GM12873 (cell line): ENCODE measurements at regions not wholly inside any gene's neighbourhood (a gene's known extent, or its start where the extent isn't known, plus 50 kb on each side); places are given as distances from the start of the nearest gene placed in this dataset.

Experiments
- CTCF ChIP-seq: IDR thresholded peaks from 2 replicates; pipeline ENCODE4 v1.5.1; 2012; ENCODE audit warnings: low read depth, mild to moderate bottlenecking, moderate library complexity, low read length, control low read depth; ENCODE audit not compliant: insufficient read depth; ENCODE audit errors: missing control alignments

- no peak for TF ChIP-seq CTCF
Measured at GRCh38 chr11:69893631-69894030, 74.4 kb upstream of the FGF3 start.

- TF ChIP-seq CTCF: no peak
Measured at GRCh38 chr11:69894181-69894611, 75.0 kb upstream of the FGF3 start.

GRCh38 chr11:69894648-69895047 lies 75.4 kb upstream of the FGF3 start:
- no peak for TF ChIP-seq CTCF

- no peak for TF ChIP-seq CTCF
Measured at GRCh38 chr11:69896250-69896649, 77.0 kb upstream of the FGF3 start.

- TF ChIP-seq CTCF: no peak
Measured at GRCh38 chr11:69898123-69898522, 78.9 kb upstream of the FGF3 start.

- TF ChIP-seq CTCF: no peak
Measured at GRCh38 chr11:69899957-69900821, 81.0 kb upstream of the FGF3 start.

GRCh38 chr11:69902337-69902736 lies 83.1 kb upstream of the FGF3 start:
- no peak for TF ChIP-seq CTCF
